ENCODE measurements at regions not wholly inside any gene's neighbourhood (a gene's known extent, or its start where the extent isn't known, plus 50 kb on each side); places are given as distances from the start of the nearest gene placed in this dataset.
"Not testable (repeated sequence)": the region's sequence is repeated elsewhere in the genome, so short reads cannot be mapped to it uniquely, and the experiment has no call there.

- no peak overlapping the region for H3K4me3 ChIP-seq
- 59 to 62% (median 61%) methylated on average over 3 of the region's 3 CpGs for WGBS, 3 donors
- intact Hi-C loops (cut with DNase I): no loop called here
- no peak for TF ChIP-seq CTCF (IDR thresholded peaks at IDR 0.05)
- TF ChIP-seq POLR2A (IDR thresholded peaks at IDR 0.05): no peak
- no peaks in the 10 kb centered on the region for H3K4me1 ChIP-seq (ENCODE audit: insufficient read depth)
- DNase-seq: no peak
- H3K27me3 ChIP-seq: no peaks in the 10 kb centered on the region
- H3K27ac ChIP-seq: no peak overlapping the region
- no peaks in the 10 kb centered on the region for H3K36me3 ChIP-seq
- no peaks in the 10 kb centered on the region for H3K9me3 ChIP-seq
Observed at GRCh38 chr2:155494744-155495143, 796.2 kb downstream of the KCNJ3 start.

- H3K36me3 ChIP-seq: no peaks in the 10 kb centered on the region
- no peak for TF ChIP-seq EP300 (IDR thresholded peaks at IDR 0.05)
- TF ChIP-seq POLR2A (IDR thresholded peaks at IDR 0.05): no peak
- no peak for TF ChIP-seq CTCF (IDR thresholded peaks at IDR 0.05)
- no peak overlapping the region for H3K27ac ChIP-seq
- H3K4me1 ChIP-seq (ENCODE audit: insufficient read depth): no peaks in the 10 kb centered on the region
- no peak overlapping the region for H3K4me3 ChIP-seq
- H3K27me3 ChIP-seq: no peaks in the 10 kb centered on the region
- no peaks in the 10 kb centered on the region for H3K9me3 ChIP-seq
- 64 to 68% (median 67%) methylated on average over 3 of the region's 3 CpGs for WGBS, 3 donors
- intact Hi-C loops (cut with DNase I): no loop called here
- DNase-seq: no peak
Observed at GRCh38 chr2:155485141-155485842, 786.8 kb downstream of the KCNJ3 start.

- H3K27ac ChIP-seq: no peak overlapping the region
- H3K4me1 ChIP-seq (ENCODE audit: insufficient read depth): no peaks in the 10 kb centered on the region
- TF ChIP-seq CTCF (IDR thresholded peaks at IDR 0.05): no peak
- no peak for TF ChIP-seq EP300 (IDR thresholded peaks at IDR 0.05)
- TF ChIP-seq POLR2A (IDR thresholded peaks at IDR 0.05): no peak
- H3K36me3 ChIP-seq: no peaks in the 10 kb centered on the region
- DNase-seq: no peak
- intact Hi-C loops (cut with DNase I): no loop called here
- no peaks in the 10 kb centered on the region for H3K27me3 ChIP-seq
- H3K9me3 ChIP-seq: no peaks in the 10 kb centered on the region
- H3K4me3 ChIP-seq: no peak overlapping the region
Observed at GRCh38 chr2:155481141-155481540, 782.6 kb downstream of the KCNJ3 start.

- WGBS, 3 donors: 87 to 92% (median 91%) methylated on average over 13 to 14 of the region's 14 CpGs
- H3K9me3 ChIP-seq; H3K27me3 ChIP-seq; intact Hi-C loops (cut with DNase I); H3K27ac ChIP-seq; H3K4me1 ChIP-seq (ENCODE audit: insufficient read depth); H3K4me3 ChIP-seq; DNase-seq; H3K36me3 ChIP-seq: not testable (repeated sequence)
Observed at GRCh38 chr2:155472018-155472417, 773.5 kb downstream of the KCNJ3 start.

GRCh38 chr2:155456222-155456621 is 757.7 kb downstream of the KCNJ3 start:
- H3K36me3 ChIP-seq: no peaks in the 10 kb centered on the region

More at GRCh38 chr2:155456222-155456621, 757.7 kb downstream of the KCNJ3 start:
- H3K9me3 ChIP-seq: no peaks in the 10 kb centered on the region
- no peaks in the 10 kb centered on the region for H3K4me1 ChIP-seq (ENCODE audit: insufficient read depth)
- no peaks in the 10 kb centered on the region for H3K27me3 ChIP-seq
- TF ChIP-seq EP300 (IDR thresholded peaks at IDR 0.05) (no peak), POLR2A (IDR thresholded peaks at IDR 0.05) (no peak), CTCF (IDR thresholded peaks at IDR 0.05) (no peak)
- DNase-seq: no peak
- H3K4me3 ChIP-seq: no peak overlapping the region
- intact Hi-C loops (cut with DNase I): no loop called here
- 75 to 88% (median 75%) methylated on average over 1 of the region's 1 CpG for WGBS, 3 donors
- H3K27ac ChIP-seq: no peak overlapping the region

Data from ovary (tissue), 7 donors.